GM13976 (cell line): ENCODE measurements at regions not wholly inside any gene's neighbourhood (a gene's known extent, or its start where the extent isn't known, plus 50 kb on each side); places are given as distances from the start of the nearest gene placed in this dataset.

Experiments used
- DNase-seq: peaks from one replicate; pipeline ENCODE4 v3.0.0; 2012; ENCODE audit warnings: low spot score
- in situ Hi-C: fragments of 300-500 bp; cut with MboI; formaldehyde crosslinking; loops from one replicate; pipeline ENCODE4 v1.12.0; 2022; ENCODE audit warnings: low sequenced_read_pairs, mixed read lengths, inconsistent platforms; ENCODE audit not compliant: unreplicated experiment
- TF ChIP-seq, protein P1 (sequence below): IDR thresholded peaks from 2 replicates; pipeline ENCODE4 v1.5.1; 2012; ENCODE audit warnings: borderline replicate concordance, mild to moderate bottlenecking; ENCODE audit not compliant: insufficient read depth; ENCODE audit errors: extremely low read depth, missing control alignments, control extremely low read depth

DNA sequence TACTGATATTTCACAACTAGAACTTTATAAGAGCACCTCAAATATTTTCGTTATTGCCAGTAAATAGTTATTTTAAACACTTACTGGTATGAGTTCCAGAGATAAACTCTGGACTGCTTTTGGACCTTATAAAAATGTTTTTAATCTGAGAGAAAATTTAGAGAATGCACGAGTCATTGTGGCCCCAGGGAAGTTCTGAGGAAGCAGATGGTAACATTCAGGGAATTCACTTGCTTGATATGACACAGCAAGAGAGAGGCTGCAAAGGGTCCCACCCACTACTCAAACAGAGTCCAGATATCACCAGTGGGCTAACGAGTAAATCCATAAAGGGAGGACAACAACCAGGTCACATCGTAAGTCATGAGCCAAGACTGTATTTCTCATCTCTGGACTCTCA lies 526.8 kb downstream of the TDRD15 start:
- DNase-seq, result no peak
- TF ChIP-seq, protein P1, sequence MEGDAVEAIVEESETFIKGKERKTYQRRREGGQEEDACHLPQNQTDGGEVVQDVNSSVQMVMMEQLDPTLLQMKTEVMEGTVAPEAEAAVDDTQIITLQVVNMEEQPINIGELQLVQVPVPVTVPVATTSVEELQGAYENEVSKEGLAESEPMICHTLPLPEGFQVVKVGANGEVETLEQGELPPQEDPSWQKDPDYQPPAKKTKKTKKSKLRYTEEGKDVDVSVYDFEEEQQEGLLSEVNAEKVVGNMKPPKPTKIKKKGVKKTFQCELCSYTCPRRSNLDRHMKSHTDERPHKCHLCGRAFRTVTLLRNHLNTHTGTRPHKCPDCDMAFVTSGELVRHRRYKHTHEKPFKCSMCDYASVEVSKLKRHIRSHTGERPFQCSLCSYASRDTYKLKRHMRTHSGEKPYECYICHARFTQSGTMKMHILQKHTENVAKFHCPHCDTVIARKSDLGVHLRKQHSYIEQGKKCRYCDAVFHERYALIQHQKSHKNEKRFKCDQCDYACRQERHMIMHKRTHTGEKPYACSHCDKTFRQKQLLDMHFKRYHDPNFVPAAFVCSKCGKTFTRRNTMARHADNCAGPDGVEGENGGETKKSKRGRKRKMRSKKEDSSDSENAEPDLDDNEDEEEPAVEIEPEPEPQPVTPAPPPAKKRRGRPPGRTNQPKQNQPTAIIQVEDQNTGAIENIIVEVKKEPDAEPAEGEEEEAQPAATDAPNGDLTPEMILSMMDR, result no peak
- in situ Hi-C loops, result no loop called here

DNA sequence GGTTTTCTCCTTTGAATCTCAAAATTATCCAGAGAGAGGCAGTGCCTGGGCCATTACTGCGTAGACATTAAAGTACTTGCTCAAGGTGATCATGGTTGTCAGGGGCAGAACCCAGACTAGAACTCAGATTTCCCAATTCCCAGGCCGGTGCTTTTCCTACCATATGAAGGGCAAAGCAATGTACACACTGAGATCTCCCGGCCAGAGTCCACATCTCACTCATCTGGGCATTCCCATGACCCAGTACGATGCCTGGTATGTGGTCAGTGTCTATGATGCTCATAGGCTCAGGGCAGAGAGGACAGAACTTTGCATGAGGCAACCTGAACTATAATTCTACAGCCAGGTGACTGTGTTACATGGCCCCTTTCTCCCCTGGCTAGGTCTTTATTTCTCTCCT lies 531.4 kb downstream of the TDRD15 start:
- in situ Hi-C loops, result no loop called here
- no peak for DNase-seq
- TF ChIP-seq, protein P1, result no peak

DNA sequence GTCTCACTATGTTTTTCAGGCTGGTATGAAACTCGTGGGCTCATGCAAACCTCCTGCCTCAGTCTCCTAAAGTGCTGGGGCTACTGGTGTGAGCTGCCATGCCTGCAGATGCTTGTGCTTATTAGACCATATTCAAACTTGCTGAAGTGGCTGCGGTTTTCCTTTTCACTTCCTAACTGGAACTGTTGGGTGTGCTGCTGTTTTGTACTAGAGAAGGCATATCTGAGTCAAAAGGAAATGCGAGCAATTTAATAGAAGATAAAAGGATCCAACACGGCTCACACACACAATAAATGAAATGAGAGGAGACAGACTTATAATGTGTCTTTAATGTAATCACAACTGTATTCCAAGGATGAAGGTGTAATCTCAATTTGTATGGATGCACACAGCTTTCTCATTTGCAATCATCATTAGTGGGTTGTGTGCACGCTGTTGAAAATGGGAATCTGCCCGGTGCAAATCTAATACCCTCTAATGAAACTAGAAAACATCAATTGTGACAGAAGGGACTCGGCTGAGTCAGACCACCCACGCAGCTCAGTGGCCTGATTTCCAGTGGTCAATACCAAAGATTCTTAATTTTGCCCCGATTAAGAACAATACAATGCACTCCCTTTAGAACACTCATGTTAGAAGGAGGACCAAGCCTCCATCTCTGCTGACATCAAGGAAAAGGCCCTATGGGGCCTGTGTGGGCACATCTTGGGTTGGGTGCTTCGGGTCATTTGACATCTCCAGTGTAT lies 532.7 kb downstream of the TDRD15 start:
- in situ Hi-C loops, result no loop called here
- TF ChIP-seq, protein P1, result no peak
- DNase-seq, result no peak

DNA sequence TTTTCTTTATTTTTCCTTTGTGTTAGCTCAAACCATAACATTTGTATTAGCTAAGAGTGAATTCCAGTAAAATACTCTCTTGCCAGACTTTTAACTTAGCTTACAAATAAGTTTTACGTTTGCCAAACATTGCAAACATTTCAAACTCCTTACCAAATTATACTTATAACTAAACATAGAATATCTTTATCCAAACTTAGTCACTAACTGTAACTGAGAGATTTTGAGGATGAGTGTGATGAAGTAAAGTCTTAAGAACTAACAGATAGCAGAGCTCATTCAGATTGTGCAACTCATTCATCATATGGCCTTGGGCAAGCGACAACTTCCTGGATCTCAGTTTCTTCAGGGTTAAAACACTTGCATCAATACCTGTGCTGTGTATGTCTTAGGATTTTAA lies 533.7 kb downstream of the TDRD15 start:
- no peak for DNase-seq
- TF ChIP-seq, protein P1, result no peak
- in situ Hi-C loops, result no loop called here

DNA sequence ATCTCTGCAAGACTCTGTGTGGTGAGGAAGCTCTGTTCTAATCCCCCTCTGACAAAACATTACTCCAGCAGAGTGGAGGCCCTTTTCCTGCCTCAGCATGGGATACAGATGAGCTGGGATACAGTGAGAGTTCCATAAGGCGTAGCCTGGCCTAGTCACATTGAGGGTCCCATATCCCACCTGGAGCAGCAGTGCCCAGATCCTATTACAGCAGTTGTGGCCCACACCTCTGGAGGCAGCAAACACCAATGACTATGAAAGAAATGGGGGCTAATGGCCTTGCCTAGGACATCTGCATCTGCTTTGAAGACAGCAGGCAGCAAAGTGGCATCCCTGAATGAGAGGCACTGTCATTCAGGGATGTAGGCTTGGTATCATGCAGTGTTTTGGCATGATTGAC lies 534.5 kb downstream of the TDRD15 start:
- in situ Hi-C loops, result no loop called here
- no peak for DNase-seq

DNA sequence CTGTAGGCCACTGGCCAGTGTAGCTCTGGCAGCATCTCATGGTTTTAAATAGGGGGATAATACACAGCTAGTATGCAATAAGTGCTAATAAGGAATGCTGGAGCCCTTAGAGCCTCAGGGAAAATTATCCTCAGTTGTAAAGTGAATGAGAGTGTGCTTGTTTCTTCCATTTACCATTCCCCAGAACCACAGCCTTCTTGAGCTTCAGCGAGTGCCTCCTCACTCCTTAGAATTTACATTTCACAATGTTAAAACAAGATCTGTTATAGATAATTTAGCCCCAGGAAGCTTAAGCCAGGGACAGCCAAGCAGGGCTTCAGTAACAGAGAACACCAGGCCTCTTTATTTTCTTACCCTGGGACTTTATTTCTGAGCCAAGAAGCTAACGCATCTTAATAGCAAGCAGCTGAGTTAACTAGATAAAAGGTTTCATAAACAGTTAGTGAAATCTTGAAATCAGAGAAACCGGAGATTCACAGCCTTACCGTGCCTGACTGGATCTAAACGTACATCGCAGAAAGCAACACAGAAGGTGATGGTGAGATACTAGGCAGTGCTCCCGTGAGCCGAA lies 535.2 kb downstream of the TDRD15 start:
- TF ChIP-seq, protein P1, result no peak
- in situ Hi-C loops, result no loop called here
- no peak for DNase-seq

More for the DNA sequence above, 534.5 kb downstream of the TDRD15 start:
- TF ChIP-seq, protein P1, result no peak
